ENCODE measurements at regions not wholly inside any gene's neighbourhood (a gene's known extent, or its start where the extent isn't known, plus 50 kb on each side); places are given as distances from the start of the nearest gene placed in this dataset.

- peak; percentile 12 for DNase-seq
Observed at GRCh38 chrX:119181491-119181890, 53.9 kb upstream of the KIAA1210 start.

GRCh38 chrX:119186194-119186593, 49.9 kb upstream of the PGRMC1 start:
- peak; percentile 5 for DNase-seq
